H1 (cell line): ENCODE measurements at regions not wholly inside any gene's neighbourhood (a gene's known extent, or its start where the extent isn't known, plus 50 kb on each side); places are given as distances from the start of the nearest gene placed in this dataset.

Source experiments
- CTCF ChIA-PET: fragments of 300-600 bp; sonication (Branson Sonifier 250); formaldehyde crosslinking; loops from one replicate; lab custom pipeline; 2021; ENCODE audit not compliant: partially characterized antibody; lab: Charles Lee
- POLR2A ChIA-PET: fragments of 300-600 bp; sonication (Branson Sonifier 250); formaldehyde crosslinking; loops from one replicate; lab custom pipeline; 2021; ENCODE audit warnings: inconsistent platforms; ENCODE audit not compliant: partially characterized antibody; lab: Charles Lee
- DNase-seq, 2 experiments: peaks; one replicate each; pipeline versions ENCODE4 v3.0.0 to v3.0.0-alpha.2; 2010 to 2022; ENCODE audit warnings: low spot score in 2 of 2, low read depth in 1 of 2, mixed read lengths in 1 of 2
- FAIRE-seq: peaks from 2 replicates; lab custom pipeline; 2011; peaks lifted over from hg19 to GRCh38; lab: Jason Lieb, UNC
- H2AFZ ChIP-seq: 2 replicates; pipeline ENCODE4 v1.8.1; 2012; ENCODE audit warnings: low read length, inconsistent platforms
- H2AK5ac ChIP-seq: 2 replicates; pipeline ENCODE4 v1.6.1; 2013; ENCODE audit warnings: low read depth, low read length
- H2BK120ac ChIP-seq: replicated peaks from 2 replicates; pipeline ENCODE3; 2013; ENCODE audit warnings: low read depth, low read length, inconsistent platforms
- H2BK12ac ChIP-seq: 2 replicates; pipeline ENCODE4 v1.6.1; 2013; ENCODE audit warnings: low read depth, low read length
- H2BK15ac ChIP-seq: 2 replicates; pipeline ENCODE4 v1.6.1; 2013; ENCODE audit warnings: low read length
- H2BK20ac ChIP-seq: 2 replicates; pipeline ENCODE4 v1.6.1; 2013; ENCODE audit warnings: low read length
- H2BK5ac ChIP-seq: 2 replicates; pipeline ENCODE4 v1.6.1; 2013; ENCODE audit warnings: low read depth, low read length
- H3K14ac ChIP-seq: 2 replicates; pipeline ENCODE4 v1.6.1; 2013; ENCODE audit warnings: inconsistent platforms; ENCODE audit not compliant: insufficient read length
- H3K18ac ChIP-seq: 2 replicates; pipeline ENCODE4 v1.6.1; 2013; ENCODE audit warnings: low read length; ENCODE audit errors: extremely low read depth
- H3K23ac ChIP-seq: 2 replicates; pipeline ENCODE4 v1.6.1; 2013; ENCODE audit warnings: inconsistent platforms; ENCODE audit not compliant: insufficient read length
- H3K23me2 ChIP-seq: 2 replicates; pipeline ENCODE4 v1.6.1; 2013; ENCODE audit warnings: low read depth, low read length
- H3K27ac ChIP-seq: 2 replicates; pipeline ENCODE4 v1.6.1; 2011; ENCODE audit warnings: low read depth, low read length, inconsistent platforms
- H3K27me3 ChIP-seq, 4 experiments: replicated peaks in 1 of 4; 1 replicate in 1 of 4; 2 replicates in 3 of 4; pipeline versions ENCODE4 v1.6.1 to v1.8.1; 2011 to 2013; ENCODE audit warnings: low read length in 3 of 4, mild to moderate bottlenecking in 3 of 4, inconsistent platforms in 2 of 4, mixed read lengths in 2 of 4, moderate library complexity in 1 of 4; ENCODE audit not compliant: control insufficient read depth in 3 of 4, insufficient read depth in 3 of 4; ENCODE audit errors: extremely low read depth in 1 of 4
- H3K36me3 ChIP-seq, 4 experiments: 2 replicates each; pipeline versions ENCODE4 v1.6.1 to v1.8.1; 2011 to 2013; ENCODE audit warnings: mild to moderate bottlenecking in 4 of 4, low read length in 3 of 4, moderate library complexity in 2 of 4, control low read depth in 1 of 4, inconsistent platforms in 1 of 4; ENCODE audit not compliant: insufficient read depth in 4 of 4, control insufficient read depth in 2 of 4
- H3K4ac ChIP-seq: replicated peaks from 2 replicates; pipeline ENCODE3; 2013; ENCODE audit warnings: low read length, low read depth, mixed read lengths, inconsistent platforms; ENCODE audit not compliant: insufficient read length
- H3K4me1 ChIP-seq, 4 experiments: replicated peaks in 1 of 4; 1 replicate in 1 of 4; 2 replicates in 3 of 4; pipeline versions ENCODE4 v1.6.1 to v1.8.1; 2011 to 2013; ENCODE audit warnings: low read length in 3 of 4, inconsistent platforms in 2 of 4, mixed read lengths in 1 of 4; ENCODE audit not compliant: insufficient read depth in 4 of 4, control insufficient read depth in 3 of 4
- H3K4me2 ChIP-seq, 2 experiments: 2 replicates each; pipeline versions ENCODE4 v1.6.1 to v1.8.1; 2011 to 2013; ENCODE audit warnings: low read depth in 2 of 2, low read length in 2 of 2, control low read depth in 1 of 2, inconsistent platforms in 1 of 2, mild to moderate bottlenecking in 1 of 2; ENCODE audit not compliant: insufficient read depth in 1 of 2
- H3K4me3 ChIP-seq, 4 experiments: fragments of 200-600, 300-600 bp in 1 of 4; sonication (generic), shearing (Covaris generic), sonication (Bioruptor Twin) in 1 of 4; 2 replicates each; pipeline versions ENCODE4 v1.5.1 to v1.8.1; 2011 to 2016; ENCODE audit warnings: low read length in 4 of 4, low read depth in 3 of 4, control low read depth in 2 of 4, inconsistent platforms in 2 of 4, mild to moderate bottlenecking in 2 of 4, mixed read lengths in 1 of 4, moderate library complexity in 1 of 4; ENCODE audit not compliant: insufficient read depth in 2 of 4; ENCODE audit errors: extremely low read depth in 1 of 4
- H3K56ac ChIP-seq: replicated peaks from 2 replicates; pipeline ENCODE3; 2013; ENCODE audit warnings: low read depth, mild to moderate bottlenecking, mixed read lengths, low read length, inconsistent platforms; ENCODE audit not compliant: insufficient read length
- H3K79me1 ChIP-seq: 2 replicates; pipeline ENCODE4 v1.6.1; 2013; ENCODE audit warnings: low read depth, low read length, control low read depth
- H3K79me2 ChIP-seq, 2 experiments: 2 replicates each; pipeline versions ENCODE4 v1.6.1 to v1.8.1; 2012 to 2013; ENCODE audit warnings: low read length in 2 of 2, mild to moderate bottlenecking in 2 of 2, inconsistent platforms in 1 of 2; ENCODE audit not compliant: insufficient read depth in 2 of 2, control insufficient read depth in 1 of 2
- H3K9ac ChIP-seq, 4 experiments: replicated peaks in 1 of 4; 1 replicate in 1 of 4; 2 replicates in 3 of 4; pipeline versions ENCODE4 v1.6.1 to v1.8.1; 2011 to 2013; ENCODE audit warnings: low read depth in 3 of 4, low read length in 3 of 4, control low read depth in 2 of 4, mild to moderate bottlenecking in 2 of 4, moderate library complexity in 2 of 4, inconsistent platforms in 1 of 4; ENCODE audit errors: extremely low read depth in 1 of 4
- H3K9me3 ChIP-seq, 2 experiments: 2 replicates each; pipeline versions ENCODE4 v1.6.1 to v1.8.1; 2012 to 2013; ENCODE audit warnings: mild to moderate bottlenecking in 2 of 2, moderate library complexity in 2 of 2, control low read depth in 1 of 2, inconsistent platforms in 1 of 2, low read depth in 1 of 2, low read length in 1 of 2, mixed read lengths in 1 of 2; ENCODE audit not compliant: insufficient read depth in 2 of 2
- H4K20me1 ChIP-seq, 2 experiments: replicated peaks in 1 of 2; 2 replicates each; pipeline versions ENCODE3 to v1.8.1; 2011 to 2013; ENCODE audit warnings: inconsistent platforms in 2 of 2, low read length in 2 of 2, mild to moderate bottlenecking in 1 of 2; ENCODE audit not compliant: insufficient read depth in 2 of 2, control insufficient read depth in 1 of 2
- H4K5ac ChIP-seq: 2 replicates; pipeline ENCODE4 v1.6.1; 2013; ENCODE audit warnings: low read length, low read depth, mixed read lengths, inconsistent platforms; ENCODE audit not compliant: insufficient read length
- H4K8ac ChIP-seq: 2 replicates; pipeline ENCODE4 v1.8.0; 2013; ENCODE audit warnings: mild to moderate bottlenecking, moderate library complexity, low read length, inconsistent platforms; ENCODE audit not compliant: insufficient read depth; ENCODE audit errors: extremely low read depth
- H4K91ac ChIP-seq: replicated peaks from 2 replicates; pipeline ENCODE3; 2013; ENCODE audit warnings: low read length, mixed read lengths, inconsistent platforms; ENCODE audit not compliant: insufficient read length
- WGBS, 2 experiments: shearing (Covaris generic) in 1 of 2; methylation state at CpG; one replicate each; pipeline versions ENCODE4 v1.1.6 to v1.1.7; 2013 to 2015; ENCODE audit warnings: low lambda C conversion rate in 2 of 2, mixed read lengths in 2 of 2, inconsistent platforms in 1 of 2, low coverage in 1 of 2, missing lambda C conversion rate in 1 of 2; ENCODE audit not compliant: insufficient replicate concordance in 2 of 2, insufficient coverage in 1 of 2, insufficient read length in 1 of 2; ENCODE audit errors: extremely low coverage in 1 of 2, missing lambda C conversion rate in 1 of 2; 5-methylcytosine and 5-hydroxymethylcytosine counted together
- TF ChIP-seq, protein P1 (sequence below): IDR thresholded peaks from 2 replicates; pipeline ENCODE4 v1.6.1; 2011; ENCODE audit warnings: low read length, improper control_type of control experiment

DNA sequence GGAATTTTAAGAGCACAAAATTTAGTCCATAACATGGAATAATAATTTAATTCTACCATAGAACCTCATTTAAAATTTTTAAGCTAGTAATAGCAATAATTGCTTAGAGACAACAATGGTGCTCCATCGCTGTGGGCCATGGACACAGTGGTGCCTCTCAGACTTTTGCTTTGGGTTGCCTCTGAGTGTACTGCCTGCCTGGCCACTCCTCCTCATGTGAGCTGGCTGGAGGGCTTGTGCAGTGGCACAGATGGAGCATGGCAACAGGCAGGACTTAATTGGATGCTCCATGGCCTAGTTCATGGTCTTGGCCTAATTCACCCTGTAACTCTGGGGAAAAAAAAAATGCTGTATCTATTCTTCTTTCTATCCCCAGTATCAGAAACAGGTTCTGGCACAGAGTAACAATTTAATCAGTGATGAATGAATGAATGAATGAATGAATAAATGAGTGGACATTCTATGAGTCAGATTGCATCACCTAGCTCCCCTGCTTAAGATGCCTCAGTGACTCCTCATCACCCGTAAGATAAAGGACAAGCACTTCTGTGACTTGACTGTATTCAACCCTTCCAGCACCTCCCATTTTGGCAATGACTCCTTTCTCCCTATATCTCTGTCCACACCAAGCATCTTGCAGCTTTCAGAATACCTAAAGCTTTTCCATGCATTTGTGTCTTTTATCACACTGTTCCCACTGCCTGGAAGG lies 211.8 kb upstream of the SLC14A2 start:
- no peak for FAIRE-seq
- no peak overlapping the region for H2BK12ac ChIP-seq
- no peak overlapping the region for H3K23ac ChIP-seq
- no peaks in the 10 kb centered on the region for H3K4me1 ChIP-seq
- H3K36me3 ChIP-seq: no peaks in the 10 kb centered on the region
- 100% methylated on average over 2 of the region's 2 CpGs; no CpG with 5 or more reads in 1 of the 2 experiments for WGBS, 2 experiments
- H3K9ac ChIP-seq: no peak overlapping the region
- H4K5ac ChIP-seq: no peak overlapping the region
- H3K9me3 ChIP-seq: no peaks in the 10 kb centered on the region
- no peaks in the 10 kb centered on the region for H3K23me2 ChIP-seq
- no peak overlapping the region for H2AFZ ChIP-seq
- CTCF ChIA-PET: interaction anchor here (0.7 to 1.9 kb wide), 2 partner anchors 18 to 19 kb away, joined by 3 to 6 read pairs; no protein-coding TSS in a partner anchor
- no peaks in the 10 kb centered on the region for H3K79me2 ChIP-seq
- POLR2A ChIA-PET: no interaction called here
- no peak overlapping the region for H3K18ac ChIP-seq
- no peak overlapping the region for H3K4ac ChIP-seq
- H3K79me1 ChIP-seq: no peaks in the 10 kb centered on the region
- H2AK5ac ChIP-seq: no peak overlapping the region
- no peak overlapping the region for H4K91ac ChIP-seq
- no peak overlapping the region for H2BK20ac ChIP-seq
- H3K56ac ChIP-seq: no peak overlapping the region
- no peaks in the 10 kb centered on the region for H4K20me1 ChIP-seq
- H3K14ac ChIP-seq: no peak overlapping the region
- TF ChIP-seq, protein P1, sequence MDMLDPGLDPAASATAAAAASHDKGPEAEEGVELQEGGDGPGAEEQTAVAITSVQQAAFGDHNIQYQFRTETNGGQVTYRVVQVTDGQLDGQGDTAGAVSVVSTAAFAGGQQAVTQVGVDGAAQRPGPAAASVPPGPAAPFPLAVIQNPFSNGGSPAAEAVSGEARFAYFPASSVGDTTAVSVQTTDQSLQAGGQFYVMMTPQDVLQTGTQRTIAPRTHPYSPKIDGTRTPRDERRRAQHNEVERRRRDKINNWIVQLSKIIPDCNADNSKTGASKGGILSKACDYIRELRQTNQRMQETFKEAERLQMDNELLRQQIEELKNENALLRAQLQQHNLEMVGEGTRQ: no peak
- no peak overlapping the region for H2BK15ac ChIP-seq
- no peak overlapping the region for H3K27ac ChIP-seq
- H3K4me2 ChIP-seq: no peak overlapping the region
- no peak overlapping the region for H2BK120ac ChIP-seq
- no peak overlapping the region for H4K8ac ChIP-seq
- no peaks in the 10 kb centered on the region; a peak in 1 of 7 replicates for H3K27me3 ChIP-seq
- no peak overlapping the region for H3K4me3 ChIP-seq
- H2BK5ac ChIP-seq: no peak overlapping the region
- DNase-seq: no peak
